ENCODE measurements at regions not wholly inside any gene's neighbourhood (a gene's known extent, or its start where the extent isn't known, plus 50 kb on each side); places are given as distances from the start of the nearest gene placed in this dataset.
"Not testable (repeated sequence)": the region's sequence is repeated elsewhere in the genome, so short reads cannot be mapped to it uniquely, and the experiment has no call there.

GRCh38 chr6:150690681-150691080 lies 91.0 kb downstream of the PLEKHG1 start:
- TF ChIP-seq, protein P1, sequence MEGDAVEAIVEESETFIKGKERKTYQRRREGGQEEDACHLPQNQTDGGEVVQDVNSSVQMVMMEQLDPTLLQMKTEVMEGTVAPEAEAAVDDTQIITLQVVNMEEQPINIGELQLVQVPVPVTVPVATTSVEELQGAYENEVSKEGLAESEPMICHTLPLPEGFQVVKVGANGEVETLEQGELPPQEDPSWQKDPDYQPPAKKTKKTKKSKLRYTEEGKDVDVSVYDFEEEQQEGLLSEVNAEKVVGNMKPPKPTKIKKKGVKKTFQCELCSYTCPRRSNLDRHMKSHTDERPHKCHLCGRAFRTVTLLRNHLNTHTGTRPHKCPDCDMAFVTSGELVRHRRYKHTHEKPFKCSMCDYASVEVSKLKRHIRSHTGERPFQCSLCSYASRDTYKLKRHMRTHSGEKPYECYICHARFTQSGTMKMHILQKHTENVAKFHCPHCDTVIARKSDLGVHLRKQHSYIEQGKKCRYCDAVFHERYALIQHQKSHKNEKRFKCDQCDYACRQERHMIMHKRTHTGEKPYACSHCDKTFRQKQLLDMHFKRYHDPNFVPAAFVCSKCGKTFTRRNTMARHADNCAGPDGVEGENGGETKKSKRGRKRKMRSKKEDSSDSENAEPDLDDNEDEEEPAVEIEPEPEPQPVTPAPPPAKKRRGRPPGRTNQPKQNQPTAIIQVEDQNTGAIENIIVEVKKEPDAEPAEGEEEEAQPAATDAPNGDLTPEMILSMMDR (IDR thresholded peaks at IDR 0.05; ENCODE audit: extremely low read depth, missing control alignments), result no peak
- DNase-seq (ENCODE audit: low spot score), result no peak

- TF ChIP-seq, protein P1 (IDR thresholded peaks at IDR 0.05; ENCODE audit: extremely low read depth, missing control alignments), result no peak
These were observed 91.8 kb downstream of the PLEKHG1 start for GRCh38 chr6:150691463-150691862.

DNA sequence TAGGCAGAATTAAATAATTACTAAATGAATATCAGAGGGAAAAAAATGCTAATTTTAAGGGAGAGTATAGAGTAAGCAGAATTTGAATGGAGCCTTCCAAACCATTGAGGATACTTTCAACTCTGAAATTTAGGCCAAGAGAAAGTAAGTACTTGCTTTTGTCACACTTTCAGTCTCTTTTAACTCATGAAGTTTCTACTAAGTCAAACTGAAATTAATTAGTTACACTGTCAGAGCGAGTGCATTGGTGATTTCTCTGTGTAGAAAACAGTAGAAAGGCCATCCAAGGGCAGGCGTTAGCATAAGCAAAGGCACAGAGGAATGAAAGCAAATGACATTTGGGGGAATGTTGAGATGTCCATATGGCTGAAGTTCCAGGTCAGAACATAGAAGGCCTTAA lies 92.9 kb downstream of the PLEKHG1 start:
- DNase-seq (ENCODE audit: low spot score), result peak; percentile 49
- TF ChIP-seq, protein P1 (IDR thresholded peaks at IDR 0.05; ENCODE audit: extremely low read depth, missing control alignments), result no peak

More at GRCh38 chr6:150691463-150691862, 91.8 kb downstream of the PLEKHG1 start:
- DNase-seq (ENCODE audit: low spot score), result no peak

DNA sequence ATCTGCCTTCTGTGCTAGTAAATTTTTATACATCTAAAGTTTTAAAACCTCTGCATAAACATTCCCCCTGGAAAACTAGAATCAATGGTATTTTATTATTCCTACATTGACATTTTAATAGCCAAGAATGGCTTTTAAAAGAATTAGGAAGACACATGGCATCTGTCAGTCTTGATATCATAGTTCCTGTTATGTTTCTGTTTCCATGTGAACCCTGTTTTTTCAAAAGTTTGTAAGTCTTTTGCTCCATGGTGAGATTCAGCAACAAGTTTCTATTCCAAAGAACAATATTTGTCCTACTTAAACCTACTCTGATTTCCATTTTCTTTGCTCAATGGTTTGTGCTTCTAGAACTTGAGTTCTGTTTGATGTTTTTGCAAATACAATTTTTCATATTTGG lies 95.2 kb downstream of the PLEKHG1 start:
- no peak for DNase-seq (ENCODE audit: low spot score)
- TF ChIP-seq, protein P1 (IDR thresholded peaks at IDR 0.05; ENCODE audit: extremely low read depth, missing control alignments), result no peak

GRCh38 chr6:150695652-150696051 lies 96.0 kb downstream of the PLEKHG1 start:
- DNase-seq (ENCODE audit: low spot score), result no peak
- TF ChIP-seq, protein P1 (IDR thresholded peaks at IDR 0.05; ENCODE audit: extremely low read depth, missing control alignments), result no peak

- TF ChIP-seq, protein P1 (IDR thresholded peaks at IDR 0.05; ENCODE audit: extremely low read depth, missing control alignments), result no peak
- DNase-seq (ENCODE audit: low spot score), result no peak
These were observed 96.5 kb downstream of the PLEKHG1 start for GRCh38 chr6:150696190-150696589.

DNA sequence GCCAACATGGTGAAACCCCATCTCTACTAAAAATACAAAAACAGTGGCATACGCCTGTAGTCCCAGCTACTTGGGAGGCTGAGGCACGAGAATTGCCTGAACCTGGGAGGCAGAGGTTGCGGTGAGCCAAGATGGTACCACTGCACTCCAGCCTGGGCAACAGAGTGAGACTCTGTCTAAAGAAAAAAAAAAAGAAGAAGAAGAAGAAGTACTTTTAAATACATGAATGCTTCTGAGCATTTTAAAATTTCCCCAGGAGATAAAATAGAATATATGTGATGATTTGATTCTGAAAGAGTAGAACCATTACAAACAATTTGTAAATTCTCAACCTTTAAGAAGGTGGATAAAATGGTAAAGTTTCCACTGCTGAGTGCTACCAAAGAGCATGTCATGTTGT lies 97.2 kb downstream of the PLEKHG1 start:
- not testable (repeated sequence) for DNase-seq (ENCODE audit: low spot score)

DNA sequence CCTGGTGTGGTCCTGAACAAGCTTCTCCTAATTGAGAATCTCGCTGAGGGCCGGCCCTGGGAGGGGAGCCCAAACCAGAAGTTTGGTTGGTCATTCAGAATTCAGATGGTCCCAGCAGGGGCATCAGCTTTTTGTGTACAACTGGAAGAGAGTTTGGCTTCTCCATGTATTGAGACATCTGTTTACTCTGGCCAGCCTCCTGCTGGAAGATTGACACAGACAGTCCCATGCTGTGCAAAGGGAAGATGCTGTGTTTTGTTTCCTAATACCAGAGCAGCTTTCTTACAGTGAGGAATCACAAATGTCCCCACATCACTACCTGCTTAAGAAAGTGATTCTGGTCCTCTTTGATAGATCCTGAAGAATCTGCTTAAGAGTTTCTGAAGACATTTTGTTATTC lies 97.8 kb downstream of the PLEKHG1 start:
- TF ChIP-seq, protein P1 (IDR thresholded peaks at IDR 0.05; ENCODE audit: extremely low read depth, missing control alignments), result no peak
- no peak for DNase-seq (ENCODE audit: low spot score)
